ENCODE measurements at regions not wholly inside any gene's neighbourhood (a gene's known extent, or its start where the extent isn't known, plus 50 kb on each side); places are given as distances from the start of the nearest gene placed in this dataset.

DNA sequence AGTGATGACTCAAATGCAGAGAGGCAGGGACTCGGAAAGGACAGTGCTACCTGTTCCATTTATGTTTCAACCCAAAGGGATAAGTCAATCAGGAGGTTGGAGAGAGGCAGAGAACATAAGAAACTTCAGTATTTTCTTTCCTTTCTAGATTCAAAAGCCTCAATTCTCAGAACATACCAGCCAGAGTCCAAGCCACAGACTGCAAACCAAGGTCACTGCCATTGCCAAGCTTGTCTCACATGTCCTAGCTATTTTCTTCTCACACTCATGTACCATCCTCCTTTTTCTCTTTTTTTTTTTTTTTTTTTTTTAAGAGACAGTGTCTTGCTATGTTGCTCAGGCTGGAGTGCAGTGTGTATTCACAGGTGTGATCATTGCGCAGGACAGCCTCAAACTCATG, 111.7 kb upstream of the AKIP1 start:
- DNase-seq = no peak
- Histone ChIP-seq H3K27me3 (ENCODE audit: insufficient read depth) (no peaks in the 10 kb centered on the region), H3K9ac (no peak overlapping the region), H3K9me2 (no peaks in the 10 kb centered on the region), H3K4me3 (ENCODE audit: low read depth in 2 of 2, low read length in 1 of 2) (no peak overlapping the region), H3K4me1 (ENCODE audit: control insufficient read depth in 1 of 2, insufficient read depth in 2 of 2, low read depth in 1 of 2, low read length in 1 of 2) (peaks cover 0 to 3% of the 10 kb centered on the region in 2 experiments; a peak in 1 of 4 replicates), H3K9me3 (no peaks in the 10 kb centered on the region), H3K4me2 (no peak overlapping the region), H3K27ac (ENCODE audit: low read depth in 2 of 2, low read length in 1 of 2) (no peak overlapping the region), H3K79me2 (ENCODE audit: insufficient read depth) (peaks cover 37% of the 10 kb centered on the region), H3F3A (replicated peaks; ENCODE audit: insufficient read depth) (peaks cover 5% of the 10 kb centered on the region), H3K36me3 (replicated peaks in 1 of 2; ENCODE audit: control insufficient read depth in 1 of 2, insufficient read depth in 2 of 2, low read length in 1 of 2) (peaks cover 0 to 29% of the 10 kb centered on the region in 2 experiments), H2AFZ (ENCODE audit: low read depth) (no peak overlapping the region), H4K20me1 (ENCODE audit: insufficient read depth) (no peaks in the 10 kb centered on the region)
- TF ChIP-seq NRF1 (IDR thresholded peaks at IDR 0.05; ENCODE audit: low read depth, low read length) (no peak), RFX5 (IDR thresholded peaks at IDR 0.05; ENCODE audit: low read length) (no peak), ELF1 (IDR thresholded peaks at IDR 0.05) (no peak)
- TF ChIP-seq, protein P1, sequence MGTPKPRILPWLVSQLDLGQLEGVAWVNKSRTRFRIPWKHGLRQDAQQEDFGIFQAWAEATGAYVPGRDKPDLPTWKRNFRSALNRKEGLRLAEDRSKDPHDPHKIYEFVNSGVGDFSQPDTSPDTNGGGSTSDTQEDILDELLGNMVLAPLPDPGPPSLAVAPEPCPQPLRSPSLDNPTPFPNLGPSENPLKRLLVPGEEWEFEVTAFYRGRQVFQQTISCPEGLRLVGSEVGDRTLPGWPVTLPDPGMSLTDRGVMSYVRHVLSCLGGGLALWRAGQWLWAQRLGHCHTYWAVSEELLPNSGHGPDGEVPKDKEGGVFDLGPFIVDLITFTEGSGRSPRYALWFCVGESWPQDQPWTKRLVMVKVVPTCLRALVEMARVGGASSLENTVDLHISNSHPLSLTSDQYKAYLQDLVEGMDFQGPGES (IDR thresholded peaks at IDR 0.05; ENCODE audit: low read depth, low read length) = no peak
- TF ChIP-seq, protein P2, sequence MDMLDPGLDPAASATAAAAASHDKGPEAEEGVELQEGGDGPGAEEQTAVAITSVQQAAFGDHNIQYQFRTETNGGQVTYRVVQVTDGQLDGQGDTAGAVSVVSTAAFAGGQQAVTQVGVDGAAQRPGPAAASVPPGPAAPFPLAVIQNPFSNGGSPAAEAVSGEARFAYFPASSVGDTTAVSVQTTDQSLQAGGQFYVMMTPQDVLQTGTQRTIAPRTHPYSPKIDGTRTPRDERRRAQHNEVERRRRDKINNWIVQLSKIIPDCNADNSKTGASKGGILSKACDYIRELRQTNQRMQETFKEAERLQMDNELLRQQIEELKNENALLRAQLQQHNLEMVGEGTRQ (IDR thresholded peaks at IDR 0.05; ENCODE audit: borderline replicate concordance, low read depth, low read length) = no peak
- TF ChIP-seq, protein P3, sequence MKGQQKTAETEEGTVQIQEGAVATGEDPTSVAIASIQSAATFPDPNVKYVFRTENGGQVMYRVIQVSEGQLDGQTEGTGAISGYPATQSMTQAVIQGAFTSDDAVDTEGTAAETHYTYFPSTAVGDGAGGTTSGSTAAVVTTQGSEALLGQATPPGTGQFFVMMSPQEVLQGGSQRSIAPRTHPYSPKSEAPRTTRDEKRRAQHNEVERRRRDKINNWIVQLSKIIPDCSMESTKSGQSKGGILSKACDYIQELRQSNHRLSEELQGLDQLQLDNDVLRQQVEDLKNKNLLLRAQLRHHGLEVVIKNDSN (IDR thresholded peaks at IDR 0.05; ENCODE audit: borderline replicate concordance, low read depth) = no peak
- ChIA-PET CTCF (no interaction called here), POLR2A (no interaction called here)
- 96% methylated on average over 2 of the region's 2 CpGs for WGBS (ENCODE audit: low lambda C conversion rate)

DNA sequence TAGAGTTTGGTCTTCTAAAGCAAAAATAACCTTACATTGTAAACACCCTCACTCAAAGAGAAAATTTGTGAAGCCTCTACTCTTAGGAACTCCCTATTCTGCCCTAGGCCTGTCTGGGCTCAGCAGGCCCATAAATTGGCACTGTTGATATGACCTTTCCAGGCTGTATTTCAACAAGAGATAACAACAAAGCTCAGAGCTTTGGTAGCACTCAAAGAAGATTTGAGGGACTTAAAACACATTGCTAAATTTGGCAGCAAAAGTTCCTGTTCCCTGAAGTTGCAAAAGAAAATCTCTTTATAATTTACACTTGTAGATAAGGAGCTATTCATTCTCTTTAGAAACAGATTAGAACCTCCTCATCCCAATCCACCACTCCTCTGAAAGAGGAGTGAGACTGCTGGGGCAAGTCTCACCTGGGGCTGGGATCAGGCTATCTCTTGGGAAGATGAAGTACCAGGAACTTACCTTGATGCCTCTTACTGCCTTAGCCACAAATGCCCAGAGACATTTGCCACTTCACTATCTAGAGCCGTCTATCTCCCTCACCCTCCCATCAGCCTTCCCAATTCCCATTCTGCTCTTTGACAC, 110.4 kb upstream of the AKIP1 start:
- Histone ChIP-seq H3K36me3 (replicated peaks in 1 of 2; ENCODE audit: control insufficient read depth in 1 of 2, insufficient read depth in 2 of 2, low read length in 1 of 2) (peaks cover 3 to 27% of the 10 kb centered on the region in 2 experiments), H3K4me2 (no peak overlapping the region), H3K4me3 (ENCODE audit: low read depth in 2 of 2, low read length in 1 of 2) (no peak overlapping the region), H3K9me2 (no peaks in the 10 kb centered on the region), H3K9ac (no peak overlapping the region), H2AFZ (ENCODE audit: low read depth) (no peak overlapping the region), H3K4me1 (ENCODE audit: control insufficient read depth in 1 of 2, insufficient read depth in 2 of 2, low read depth in 1 of 2, low read length in 1 of 2) (peaks cover 0 to 3% of the 10 kb centered on the region in 2 experiments; a peak in 1 of 4 replicates), H3K27ac (ENCODE audit: low read depth in 2 of 2, low read length in 1 of 2) (no peak overlapping the region), H3F3A (replicated peaks; ENCODE audit: insufficient read depth) (peaks cover 5% of the 10 kb centered on the region), H4K20me1 (ENCODE audit: insufficient read depth) (0 out of 2 replicates have a peak, but pooled peaks cover 5% of the 10 kb centered on the region), H3K9me3 (no peaks in the 10 kb centered on the region), H3K27me3 (ENCODE audit: insufficient read depth) (no peaks in the 10 kb centered on the region), H3K79me2 (ENCODE audit: insufficient read depth) (peaks cover 40% of the 10 kb centered on the region)
- POLR2A ChIA-PET = no interaction called here
- CTCF ChIA-PET = no interaction called here
- WGBS (ENCODE audit: low lambda C conversion rate) = 72% methylated on average over 1 of the region's 1 CpG
- DNase-seq = no peak
- TF ChIP-seq JUND (IDR thresholded peaks at IDR 0.05) (no peak), GATA2 (CRISPR knock-in tag; IDR thresholded peaks at IDR 0.05) (no peak), POLR2AphosphoS5 (IDR thresholded peaks at IDR 0.05; ENCODE audit: low read depth, low read length) (no peak), YY1 (IDR thresholded peaks at IDR 0.05; ENCODE audit: low read depth) (no peak), TEAD4 (IDR thresholded peaks at IDR 0.05; ENCODE audit: borderline replicate concordance, insufficient read depth) (no peak), NRF1 (IDR thresholded peaks at IDR 0.05; ENCODE audit: low read depth, low read length) (no peak), FOXM1 (IDR thresholded peaks at IDR 0.05; ENCODE audit: low read depth) (no peak)
- TF ChIP-seq, protein P2 (IDR thresholded peaks at IDR 0.05; ENCODE audit: borderline replicate concordance, low read depth, low read length) = no peak
- TF ChIP-seq, protein P4, sequence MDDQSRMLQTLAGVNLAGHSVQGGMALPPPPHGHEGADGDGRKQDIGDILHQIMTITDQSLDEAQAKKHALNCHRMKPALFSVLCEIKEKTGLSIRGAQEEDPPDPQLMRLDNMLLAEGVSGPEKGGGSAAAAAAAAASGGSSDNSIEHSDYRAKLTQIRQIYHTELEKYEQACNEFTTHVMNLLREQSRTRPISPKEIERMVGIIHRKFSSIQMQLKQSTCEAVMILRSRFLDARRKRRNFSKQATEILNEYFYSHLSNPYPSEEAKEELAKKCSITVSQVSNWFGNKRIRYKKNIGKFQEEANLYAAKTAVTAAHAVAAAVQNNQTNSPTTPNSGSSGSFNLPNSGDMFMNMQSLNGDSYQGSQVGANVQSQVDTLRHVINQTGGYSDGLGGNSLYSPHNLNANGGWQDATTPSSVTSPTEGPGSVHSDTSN (IDR thresholded peaks at IDR 0.05) = no peak
